HepG2 (cell line): ENCODE measurements at regions not wholly inside any gene's neighbourhood (a gene's known extent, or its start where the extent isn't known, plus 50 kb on each side); places are given as distances from the start of the nearest gene placed in this dataset.

Source experiments
- ATAC-seq: fragments of 200-7000 bp; cut with Tn5 transposase; 3 replicates; pipeline ENCODE4 v1.9.1; 2020; ENCODE audit warnings: mild to moderate bottlenecking, moderate library complexity
- BruUV-seq: library from RNA; stranded (reverse); fragments of 400-500 nt; replicated peaks from 2 replicates; lab custom pipeline; 2021; lab: Mats Ljungman, UMichigan
- CTCF ChIA-PET: fragments of 300-600 bp; formaldehyde crosslinking; extraction: SDS; loops from one replicate; lab custom pipeline; 2021; ENCODE audit warnings: low total read pairs, inconsistent platforms, low intra/inter-chr PET ratio; lab: Yijun Ruan, JAX
- POLR2A ChIA-PET: fragments of 350-600 bp; sonication (Branson Sonifier 250); formaldehyde crosslinking; loops from one replicate; lab custom pipeline; 2020; ENCODE audit warnings: antibody characterized with exemption, inconsistent platforms; lab: Yijun Ruan, JAX
- DNase-seq: peaks from one replicate; pipeline ENCODE4 v3.0.0-alpha.2; 2015; ENCODE audit warnings: low spot score
- FAIRE-seq: peaks from 3 replicates; lab custom pipeline; 2011; peaks lifted over from hg19 to GRCh38; lab: Jason Lieb, UNC
- H2AFZ ChIP-seq: one replicate; pipeline ENCODE4 v1.6.1; 2011; ENCODE audit warnings: low read length, inconsistent platforms
- H3K27ac ChIP-seq: fragments of 300-600 bp; 3 replicates; pipeline ENCODE4 v1.8.0; 2011; ENCODE audit warnings: mixed run types, mild to moderate bottlenecking, mixed read lengths, low read length, inconsistent platforms; ENCODE audit not compliant: insufficient read depth; ENCODE audit errors: extremely low read length
- H3K27me3 ChIP-seq, 2 experiments: fragments of 200-600 bp in 1 of 2; 2 replicates in 1 of 2; 3 replicates in 1 of 2; pipeline versions ENCODE4 v1.6.0 to v1.8.0; 2011; ENCODE audit warnings: low read length in 2 of 2, mild to moderate bottlenecking in 2 of 2, moderate library complexity in 2 of 2, inconsistent platforms in 1 of 2; ENCODE audit not compliant: insufficient read depth in 2 of 2, control insufficient read depth in 1 of 2
- H3K36me3 ChIP-seq, 2 experiments: fragments of 200-600 bp in 1 of 2; replicated peaks in 1 of 2; 2 replicates in 1 of 2; 3 replicates in 1 of 2; pipeline versions ENCODE4 v1.5.1 to v1.8.0; 2011; ENCODE audit warnings: low read length in 2 of 2, inconsistent platforms in 1 of 2; ENCODE audit not compliant: insufficient read depth in 2 of 2, control insufficient read depth in 1 of 2
- H3K4me1 ChIP-seq: 2 replicates; pipeline ENCODE4 v1.5.1; 2012; ENCODE audit warnings: low read length, inconsistent platforms; ENCODE audit not compliant: insufficient read depth
- H3K4me2 ChIP-seq: 2 replicates; pipeline ENCODE4 v1.6.0; 2011; ENCODE audit warnings: low read depth, low read length, inconsistent platforms
- H3K4me3 ChIP-seq, 3 experiments: fragments of 200-600 bp in 1 of 3; sonication (generic), shearing (Covaris generic) in 1 of 3; replicated peaks in 1 of 3; 2 replicates each; pipeline ENCODE4 v1.5.1; 2011 to 2016; ENCODE audit warnings: low read length in 3 of 3, inconsistent platforms in 2 of 3, low read depth in 2 of 3, mild to moderate bottlenecking in 2 of 3, control low read depth in 1 of 3, mixed read lengths in 1 of 3; ENCODE audit not compliant: insufficient read depth in 1 of 3
- H3K79me2 ChIP-seq: one replicate; pipeline ENCODE4 v1.6.1; 2011; ENCODE audit warnings: low read length, inconsistent platforms; ENCODE audit not compliant: insufficient read depth
- H3K9ac ChIP-seq: 2 replicates; pipeline ENCODE4 v1.6.0; 2011; ENCODE audit warnings: mild to moderate bottlenecking, low read depth, low read length, inconsistent platforms; ENCODE audit not compliant: insufficient read depth
- H3K9me3 ChIP-seq: 2 replicates; pipeline ENCODE4 v1.5.1; 2012; ENCODE audit warnings: mild to moderate bottlenecking, low read length
- H4K20me1 ChIP-seq: 2 replicates; pipeline ENCODE4 v1.6.0; 2011; ENCODE audit warnings: inconsistent platforms, mild to moderate bottlenecking, low read length, moderate library complexity; ENCODE audit not compliant: insufficient read depth
- HNRNPUL1 ChIP-seq: fragments of 200-400 bp; formaldehyde crosslinking; IDR thresholded peaks from 2 replicates; pipeline ENCODE4 v1.6.1; 2017; ENCODE audit warnings: low read depth, mild to moderate bottlenecking, low read length, moderate library complexity
- RBM39 ChIP-seq: fragments of 200-400 bp; formaldehyde crosslinking; IDR thresholded peaks from one replicate; pipeline ENCODE4 v1.6.1; 2018; ENCODE audit warnings: antibody characterized with exemption, mild to moderate bottlenecking, low read depth, low read length; ENCODE audit not compliant: poor library complexity, severe bottlenecking
- RFXANK ChIP-seq: IDR thresholded peaks from 2 replicates; pipeline ENCODE4 v1.6.1; 2016
- SKI ChIP-seq: fragments of 450-650 bp; IDR thresholded peaks from one replicate; pipeline ENCODE4 v1.6.1; 2018; ENCODE audit warnings: mild to moderate bottlenecking; ENCODE audit not compliant: partially characterized antibody
- TEAD3 ChIP-seq: optimal IDR thresholded peaks from 2 replicates; pipeline ENCODE3; 2016; ENCODE audit warnings: borderline replicate concordance
- ZFYVE20 ChIP-seq: sonication (generic); formaldehyde crosslinking; IDR thresholded peaks from 2 replicates; pipeline ENCODE4 v1.8.0; 2023; ENCODE audit warnings: low read depth, mild to moderate bottlenecking, moderate library complexity, missing genetic modification reagents, borderline replicate concordance
- ZNF572 ChIP-seq: sonication (generic); formaldehyde crosslinking; IDR thresholded peaks from 2 replicates; pipeline ENCODE4 v1.5.1; 2020; ENCODE audit warnings: mild to moderate bottlenecking, missing genetic modification reagents
- ZNF850 ChIP-seq: sonication (generic); formaldehyde crosslinking; conservative IDR thresholded peaks from 2 replicates; pipeline ENCODE4 v1.9.0; 2021; ENCODE audit warnings: mild to moderate bottlenecking, missing genetic modification reagents
- WGBS: methylation state at CpG from one replicate; pipeline ENCODE4 v1.1.6; 2017; ENCODE audit warnings: low lambda C conversion rate; 5-methylcytosine and 5-hydroxymethylcytosine counted together
- in situ Hi-C: cut with HindIII; loops from 2 replicates; pipeline ENCODE4 v1.10.0; 2017; ENCODE audit warnings: low pct_unique_long_range_greater_than_20kb; ENCODE audit not compliant: extremely low pct_ligation_motif_present
- intact Hi-C: fragments of 100-400 bp; cut with micrococcal nuclease; formaldehyde crosslinking; loops from one replicate; pipeline ENCODE4 v1.10.0; 2022; ENCODE audit not compliant: unreplicated experiment
- TF ChIP-seq, protein P1 (sequence below): sonication (generic); formaldehyde crosslinking; IDR thresholded peaks from 2 replicates; pipeline ENCODE4 v1.4.0; 2020; ENCODE audit warnings: missing genetic modification reagents
- TF ChIP-seq, protein P2 (sequence below): sonication (generic); formaldehyde crosslinking; IDR thresholded peaks from 2 replicates; pipeline ENCODE4 v1.5.1; 2020; ENCODE audit warnings: mild to moderate bottlenecking, missing genetic modification reagents, moderate library complexity
- TF ChIP-seq, protein P3 (sequence below): sonication (generic); formaldehyde crosslinking; IDR thresholded peaks from 2 replicates; pipeline ENCODE4 v1.4.0; 2020; ENCODE audit warnings: missing genetic modification reagents

DNA sequence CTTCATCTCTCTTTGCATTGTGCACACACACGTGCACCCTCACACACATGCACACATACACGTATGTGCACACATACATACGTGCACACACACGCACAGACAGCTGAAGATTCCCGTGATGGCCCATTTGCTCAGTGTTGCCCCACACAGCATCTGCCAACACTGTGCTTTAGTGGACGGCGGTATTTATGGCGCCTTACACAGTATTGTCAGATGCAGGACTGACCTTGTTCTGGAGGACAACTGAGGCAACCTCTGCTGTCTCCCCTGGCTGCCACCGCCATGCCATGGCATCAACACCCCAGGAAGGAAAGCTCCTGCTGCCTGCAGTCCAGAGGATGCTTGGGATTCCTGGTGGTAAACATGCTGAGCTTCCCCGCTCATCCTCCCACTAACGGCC is 316.4 kb downstream of the TEX29 start:
- ChIA-PET POLR2A (no interaction called here), CTCF (no interaction called here)
- intact Hi-C loops (no loop called here), in situ Hi-C loops (no loop called here)
- DNase-seq (no peak), ATAC-seq (no peak), FAIRE-seq (no peak)
- no peak overlapping the region for H3K27ac ChIP-seq
- no peak overlapping the region for H3K4me3 ChIP-seq
- peaks cover 2 to 4% of the 10 kb centered on the region in 2 experiments; a peak in 3 of 5 replicates for H3K27me3 ChIP-seq
- BruUV-seq = no TSS peak
- TF ChIP-seq TEAD3 (no peak), RFXANK (CRISPR knock-in tag) (no peak), HNRNPUL1 (no peak), SKI (no peak), ZFYVE20 (CRISPR knock-in tag) (no peak), ZNF850 (CRISPR knock-in tag) (no peak), RBM39 (no peak), ZNF572 (CRISPR knock-in tag) (no peak)
- TF ChIP-seq, protein P1, sequence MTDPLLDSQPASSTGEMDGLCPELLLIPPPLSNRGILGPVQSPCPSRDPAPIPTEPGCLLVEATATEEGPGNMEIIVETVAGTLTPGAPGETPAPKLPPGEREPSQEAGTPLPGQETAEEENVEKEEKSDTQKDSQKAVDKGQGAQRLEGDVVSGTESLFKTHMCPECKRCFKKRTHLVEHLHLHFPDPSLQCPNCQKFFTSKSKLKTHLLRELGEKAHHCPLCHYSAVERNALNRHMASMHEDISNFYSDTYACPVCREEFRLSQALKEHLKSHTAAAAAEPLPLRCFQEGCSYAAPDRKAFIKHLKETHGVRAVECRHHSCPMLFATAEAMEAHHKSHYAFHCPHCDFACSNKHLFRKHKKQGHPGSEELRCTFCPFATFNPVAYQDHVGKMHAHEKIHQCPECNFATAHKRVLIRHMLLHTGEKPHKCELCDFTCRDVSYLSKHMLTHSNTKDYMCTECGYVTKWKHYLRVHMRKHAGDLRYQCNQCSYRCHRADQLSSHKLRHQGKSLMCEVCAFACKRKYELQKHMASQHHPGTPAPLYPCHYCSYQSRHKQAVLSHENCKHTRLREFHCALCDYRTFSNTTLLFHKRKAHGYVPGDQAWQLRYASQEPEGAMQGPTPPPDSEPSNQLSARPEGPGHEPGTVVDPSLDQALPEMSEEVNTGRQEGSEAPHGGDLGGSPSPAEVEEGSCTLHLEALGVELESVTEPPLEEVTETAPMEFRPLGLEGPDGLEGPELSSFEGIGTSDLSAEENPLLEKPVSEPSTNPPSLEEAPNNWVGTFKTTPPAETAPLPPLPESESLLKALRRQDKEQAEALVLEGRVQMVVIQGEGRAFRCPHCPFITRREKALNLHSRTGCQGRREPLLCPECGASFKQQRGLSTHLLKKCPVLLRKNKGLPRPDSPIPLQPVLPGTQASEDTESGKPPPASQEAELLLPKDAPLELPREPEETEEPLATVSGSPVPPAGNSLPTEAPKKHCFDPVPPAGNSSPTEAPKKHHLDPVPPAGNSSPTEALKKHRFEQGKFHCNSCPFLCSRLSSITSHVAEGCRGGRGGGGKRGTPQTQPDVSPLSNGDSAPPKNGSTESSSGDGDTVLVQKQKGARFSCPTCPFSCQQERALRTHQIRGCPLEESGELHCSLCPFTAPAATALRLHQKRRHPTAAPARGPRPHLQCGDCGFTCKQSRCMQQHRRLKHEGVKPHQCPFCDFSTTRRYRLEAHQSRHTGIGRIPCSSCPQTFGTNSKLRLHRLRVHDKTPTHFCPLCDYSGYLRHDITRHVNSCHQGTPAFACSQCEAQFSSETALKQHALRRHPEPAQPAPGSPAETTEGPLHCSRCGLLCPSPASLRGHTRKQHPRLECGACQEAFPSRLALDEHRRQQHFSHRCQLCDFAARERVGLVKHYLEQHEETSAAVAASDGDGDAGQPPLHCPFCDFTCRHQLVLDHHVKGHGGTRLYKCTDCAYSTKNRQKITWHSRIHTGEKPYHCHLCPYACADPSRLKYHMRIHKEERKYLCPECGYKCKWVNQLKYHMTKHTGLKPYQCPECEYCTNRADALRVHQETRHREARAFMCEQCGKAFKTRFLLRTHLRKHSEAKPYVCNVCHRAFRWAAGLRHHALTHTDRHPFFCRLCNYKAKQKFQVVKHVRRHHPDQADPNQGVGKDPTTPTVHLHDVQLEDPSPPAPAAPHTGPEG (CRISPR knock-in tag) = no peak
- TF ChIP-seq, protein P2, sequence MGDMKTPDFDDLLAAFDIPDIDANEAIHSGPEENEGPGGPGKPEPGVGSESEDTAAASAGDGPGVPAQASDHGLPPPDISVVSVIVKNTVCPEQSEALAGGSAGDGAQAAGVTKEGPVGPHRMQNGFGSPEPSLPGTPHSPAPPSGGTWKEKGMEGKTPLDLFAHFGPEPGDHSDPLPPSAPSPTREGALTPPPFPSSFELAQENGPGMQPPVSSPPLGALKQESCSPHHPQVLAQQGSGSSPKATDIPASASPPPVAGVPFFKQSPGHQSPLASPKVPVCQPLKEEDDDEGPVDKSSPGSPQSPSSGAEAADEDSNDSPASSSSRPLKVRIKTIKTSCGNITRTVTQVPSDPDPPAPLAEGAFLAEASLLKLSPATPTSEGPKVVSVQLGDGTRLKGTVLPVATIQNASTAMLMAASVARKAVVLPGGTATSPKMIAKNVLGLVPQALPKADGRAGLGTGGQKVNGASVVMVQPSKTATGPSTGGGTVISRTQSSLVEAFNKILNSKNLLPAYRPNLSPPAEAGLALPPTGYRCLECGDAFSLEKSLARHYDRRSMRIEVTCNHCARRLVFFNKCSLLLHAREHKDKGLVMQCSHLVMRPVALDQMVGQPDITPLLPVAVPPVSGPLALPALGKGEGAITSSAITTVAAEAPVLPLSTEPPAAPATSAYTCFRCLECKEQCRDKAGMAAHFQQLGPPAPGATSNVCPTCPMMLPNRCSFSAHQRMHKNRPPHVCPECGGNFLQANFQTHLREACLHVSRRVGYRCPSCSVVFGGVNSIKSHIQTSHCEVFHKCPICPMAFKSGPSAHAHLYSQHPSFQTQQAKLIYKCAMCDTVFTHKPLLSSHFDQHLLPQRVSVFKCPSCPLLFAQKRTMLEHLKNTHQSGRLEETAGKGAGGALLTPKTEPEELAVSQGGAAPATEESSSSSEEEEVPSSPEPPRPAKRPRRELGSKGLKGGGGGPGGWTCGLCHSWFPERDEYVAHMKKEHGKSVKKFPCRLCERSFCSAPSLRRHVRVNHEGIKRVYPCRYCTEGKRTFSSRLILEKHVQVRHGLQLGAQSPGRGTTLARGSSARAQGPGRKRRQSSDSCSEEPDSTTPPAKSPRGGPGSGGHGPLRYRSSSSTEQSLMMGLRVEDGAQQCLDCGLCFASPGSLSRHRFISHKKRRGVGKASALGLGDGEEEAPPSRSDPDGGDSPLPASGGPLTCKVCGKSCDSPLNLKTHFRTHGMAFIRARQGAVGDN (CRISPR knock-in tag) = no peak
- TF ChIP-seq, protein P3, sequence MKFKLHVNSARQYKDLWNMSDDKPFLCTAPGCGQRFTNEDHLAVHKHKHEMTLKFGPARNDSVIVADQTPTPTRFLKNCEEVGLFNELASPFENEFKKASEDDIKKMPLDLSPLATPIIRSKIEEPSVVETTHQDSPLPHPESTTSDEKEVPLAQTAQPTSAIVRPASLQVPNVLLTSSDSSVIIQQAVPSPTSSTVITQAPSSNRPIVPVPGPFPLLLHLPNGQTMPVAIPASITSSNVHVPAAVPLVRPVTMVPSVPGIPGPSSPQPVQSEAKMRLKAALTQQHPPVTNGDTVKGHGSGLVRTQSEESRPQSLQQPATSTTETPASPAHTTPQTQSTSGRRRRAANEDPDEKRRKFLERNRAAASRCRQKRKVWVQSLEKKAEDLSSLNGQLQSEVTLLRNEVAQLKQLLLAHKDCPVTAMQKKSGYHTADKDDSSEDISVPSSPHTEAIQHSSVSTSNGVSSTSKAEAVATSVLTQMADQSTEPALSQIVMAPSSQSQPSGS (CRISPR knock-in tag) = no peak
- no peak overlapping the region for H2AFZ ChIP-seq
- H3K9me3 ChIP-seq = no peaks in the 10 kb centered on the region
- no peaks in the 10 kb centered on the region for H3K36me3 ChIP-seq
- no peak overlapping the region for H3K4me2 ChIP-seq
- no peaks in the 10 kb centered on the region for H3K79me2 ChIP-seq
- H3K4me1 ChIP-seq = no peaks in the 10 kb centered on the region
- WGBS = 20% methylated on average over 11 of the region's 11 CpGs
- H3K9ac ChIP-seq = no peak overlapping the region
- no peaks in the 10 kb centered on the region for H4K20me1 ChIP-seq
